Gastroesophageal sphincter (tissue), 3 donors: ENCODE measurements at regions not wholly inside any gene's neighbourhood (a gene's known extent, or its start where the extent isn't known, plus 50 kb on each side); places are given as distances from the start of the nearest gene placed in this dataset.

Experiments
- CTCF ChIP-seq, 4 experiments: fragments of 200-600 bp in 2 of 4; fragments of 450-650 bp in 2 of 4; sonication (generic) in 1 of 4; IDR thresholded peaks; one replicate each; pipeline ENCODE4 v1.5.1; 2017 to 2019; ENCODE audit warnings: antibody characterized with exemption in 4 of 4, mild to moderate bottlenecking in 2 of 4, moderate library complexity in 2 of 4
- EP300 ChIP-seq: sonication (generic); formaldehyde crosslinking; IDR thresholded peaks from one replicate; pipeline ENCODE4 v1.6.1; 2017; ENCODE audit warnings: antibody characterized with exemption, mild to moderate bottlenecking
- POLR2A ChIP-seq, 2 donors: fragments of 450-650 bp; IDR thresholded peaks; one replicate each; pipeline ENCODE4 v1.6.1; 2017; ENCODE audit warnings: antibody characterized with exemption in 2 of 2, mild to moderate bottlenecking in 2 of 2, moderate library complexity in 1 of 2
- POLR2AphosphoS5 ChIP-seq: sonication (generic); formaldehyde crosslinking; IDR thresholded peaks from one replicate; pipeline ENCODE4 v1.6.1; 2017; ENCODE audit warnings: antibody characterized with exemption

DNA sequence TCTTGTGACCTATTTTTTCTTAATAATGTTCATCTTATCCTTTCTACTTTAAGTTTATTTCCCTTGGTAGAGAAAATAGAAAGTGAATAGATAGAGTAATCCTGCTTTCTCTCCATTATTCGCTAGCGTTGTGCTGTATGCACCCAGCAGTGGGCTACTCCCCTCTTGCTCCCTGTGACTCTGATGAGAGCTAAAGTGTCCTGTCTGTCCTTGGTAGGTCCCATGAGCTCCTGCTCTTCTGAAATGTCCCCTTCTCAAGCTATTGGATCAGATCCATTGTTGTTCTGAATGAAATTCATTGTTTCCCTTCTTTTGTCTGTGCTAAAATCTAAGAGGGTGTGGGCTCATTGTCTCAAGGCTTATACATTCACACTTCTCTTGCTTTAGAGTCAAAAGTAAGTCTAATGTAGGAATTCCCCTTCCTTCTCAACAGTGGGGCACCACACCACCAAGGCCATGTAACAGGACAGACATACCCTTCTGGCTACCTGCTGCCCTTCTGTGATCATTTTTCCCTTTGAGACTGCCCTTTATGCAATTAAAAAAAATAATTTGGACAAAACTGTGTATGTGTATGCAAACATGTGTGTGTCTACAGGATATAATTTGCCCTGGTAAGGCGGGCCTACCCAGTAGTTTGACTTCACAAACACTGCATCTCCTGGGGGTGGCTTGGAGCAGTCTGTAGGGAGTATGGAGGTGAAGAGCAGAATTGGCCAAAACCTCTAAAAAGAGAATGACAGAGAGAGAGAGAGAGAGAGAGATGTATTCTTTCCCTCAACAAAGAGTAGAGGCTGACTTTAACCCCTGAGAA is 167.0 kb upstream of the MYLIP start:
- TF ChIP-seq POLR2A (IDR thresholded peaks at IDR 0.05) (no peak), CTCF (IDR thresholded peaks at IDR 0.05) (no peak), POLR2AphosphoS5 (no peak), EP300 (no peak)
